ENCODE measurements at regions not wholly inside any gene's neighbourhood (a gene's known extent, or its start where the extent isn't known, plus 50 kb on each side); places are given as distances from the start of the nearest gene placed in this dataset.

DNA sequence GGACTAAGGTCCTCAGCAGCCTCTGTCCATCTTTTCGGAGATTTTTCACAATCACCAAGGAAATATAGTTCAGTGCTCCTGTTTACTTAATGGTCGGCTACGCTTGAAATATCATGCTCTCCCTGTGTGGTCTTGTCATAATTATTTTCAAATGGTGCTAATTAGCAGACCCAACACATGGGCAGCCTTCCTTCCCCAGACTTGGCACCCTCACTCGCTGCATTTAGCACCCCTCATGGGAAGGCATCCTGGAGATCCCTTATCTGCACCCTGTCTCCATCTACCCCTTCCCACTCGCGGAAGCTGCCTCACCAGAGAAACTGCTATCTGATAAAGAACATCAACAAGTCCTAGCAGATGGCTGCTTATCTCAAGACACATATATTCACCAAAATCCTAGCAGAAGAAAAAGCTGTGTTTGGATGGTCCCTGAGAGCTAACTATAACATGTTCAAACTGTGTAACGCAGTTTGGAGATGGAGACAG, 131.0 kb upstream of the ESR1 start:
- Histone ChIP-seq H3K9ac (ENCODE audit: extremely low read depth, low read length, poor library complexity, severe bottlenecking) (no peak overlapping the region), H3K27ac (ENCODE audit: low read depth, low read length) (no peak overlapping the region), H3K4me1 (ENCODE audit: control insufficient read depth, insufficient read depth, low read length) (no peaks in the 10 kb centered on the region), H3K36me3 (ENCODE audit: control insufficient read depth, insufficient read depth, low read length) (no peaks in the 10 kb centered on the region), H3K4me3 (ENCODE audit: low read length) (no peak overlapping the region), H3K9me3 (ENCODE audit: control insufficient read depth, low read length) (peaks cover under 1% of the 10 kb centered on the region), H3K27me3 (ENCODE audit: control insufficient read depth, insufficient read depth, low read length, poor library complexity, severe bottlenecking) (no peaks in the 10 kb centered on the region)
- Mint-ChIP-seq H3K4me3 (no peak overlapping the region), H3K27ac (no peak overlapping the region), H3K4me1 (peaks cover 14% of the 10 kb centered on the region), H3K9me3 (no peaks in the 10 kb centered on the region), H3K36me3 (ENCODE audit: low read depth) (no peaks in the 10 kb centered on the region), H3K27me3 (ENCODE audit: insufficient read depth) (peaks cover 8% of the 10 kb centered on the region)
- WGBS, 2 experiments (ENCODE audit: insufficient coverage in 1 of 2, insufficient read length in 1 of 2), result 86 to 89% methylated on average over 4 to 6 of the region's 7 CpGs
- TF ChIP-seq, protein P1, sequence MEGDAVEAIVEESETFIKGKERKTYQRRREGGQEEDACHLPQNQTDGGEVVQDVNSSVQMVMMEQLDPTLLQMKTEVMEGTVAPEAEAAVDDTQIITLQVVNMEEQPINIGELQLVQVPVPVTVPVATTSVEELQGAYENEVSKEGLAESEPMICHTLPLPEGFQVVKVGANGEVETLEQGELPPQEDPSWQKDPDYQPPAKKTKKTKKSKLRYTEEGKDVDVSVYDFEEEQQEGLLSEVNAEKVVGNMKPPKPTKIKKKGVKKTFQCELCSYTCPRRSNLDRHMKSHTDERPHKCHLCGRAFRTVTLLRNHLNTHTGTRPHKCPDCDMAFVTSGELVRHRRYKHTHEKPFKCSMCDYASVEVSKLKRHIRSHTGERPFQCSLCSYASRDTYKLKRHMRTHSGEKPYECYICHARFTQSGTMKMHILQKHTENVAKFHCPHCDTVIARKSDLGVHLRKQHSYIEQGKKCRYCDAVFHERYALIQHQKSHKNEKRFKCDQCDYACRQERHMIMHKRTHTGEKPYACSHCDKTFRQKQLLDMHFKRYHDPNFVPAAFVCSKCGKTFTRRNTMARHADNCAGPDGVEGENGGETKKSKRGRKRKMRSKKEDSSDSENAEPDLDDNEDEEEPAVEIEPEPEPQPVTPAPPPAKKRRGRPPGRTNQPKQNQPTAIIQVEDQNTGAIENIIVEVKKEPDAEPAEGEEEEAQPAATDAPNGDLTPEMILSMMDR (conservative IDR thresholded peaks at IDR 0.05), result no peak
- no peak for DNase-seq

DNA sequence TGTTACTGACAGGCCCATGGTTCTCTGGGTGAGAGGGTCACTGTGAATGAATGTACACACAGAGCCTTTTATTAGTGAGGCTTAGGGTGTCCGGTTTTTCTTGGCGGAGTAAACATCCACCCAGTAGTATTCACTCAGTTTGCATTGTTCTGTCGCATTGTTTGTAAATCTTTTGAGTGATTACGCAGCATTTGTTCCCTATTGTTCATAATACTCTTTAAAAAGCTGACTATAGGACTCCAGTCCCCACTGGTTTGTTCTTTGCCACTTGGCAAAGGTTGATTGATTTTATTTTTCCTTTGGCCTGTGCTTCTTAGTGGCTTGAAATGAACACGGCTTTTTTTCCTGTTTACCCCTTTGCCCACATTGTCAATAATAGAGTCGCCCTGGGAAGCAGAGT, 130.1 kb upstream of the ESR1 start:
- no peak overlapping the region for H3K27ac Mint-ChIP-seq
- no peaks in the 10 kb centered on the region for H3K36me3 Mint-ChIP-seq (ENCODE audit: low read depth)
- Histone ChIP-seq H3K4me1 (ENCODE audit: control insufficient read depth, insufficient read depth, low read length) (peaks cover 4% of the 10 kb centered on the region), H3K9me3 (ENCODE audit: control insufficient read depth, low read length) (no peaks in the 10 kb centered on the region), H3K4me3 (ENCODE audit: low read length) (no peak overlapping the region), H3K9ac (ENCODE audit: extremely low read depth, low read length, poor library complexity, severe bottlenecking) (no peak overlapping the region), H3K27me3 (ENCODE audit: control insufficient read depth, insufficient read depth, low read length, poor library complexity, severe bottlenecking) (no peaks in the 10 kb centered on the region), H3K36me3 (ENCODE audit: control insufficient read depth, insufficient read depth, low read length) (no peaks in the 10 kb centered on the region), H3K27ac (ENCODE audit: low read depth, low read length) (no peak overlapping the region)
- WGBS, 2 experiments (ENCODE audit: insufficient coverage in 1 of 2, insufficient read length in 1 of 2), result 79 to 93% methylated on average over 2 to 5 of the region's 6 CpGs
- H3K27me3 Mint-ChIP-seq (ENCODE audit: insufficient read depth), result peaks cover 8% of the 10 kb centered on the region
- TF ChIP-seq, protein P1 (conservative IDR thresholded peaks at IDR 0.05), result no peak
- DNase-seq, result no peak
- no peaks in the 10 kb centered on the region for H3K9me3 Mint-ChIP-seq
- no peak overlapping the region for H3K4me3 Mint-ChIP-seq
- peaks cover 23% of the 10 kb centered on the region for H3K4me1 Mint-ChIP-seq

DNA sequence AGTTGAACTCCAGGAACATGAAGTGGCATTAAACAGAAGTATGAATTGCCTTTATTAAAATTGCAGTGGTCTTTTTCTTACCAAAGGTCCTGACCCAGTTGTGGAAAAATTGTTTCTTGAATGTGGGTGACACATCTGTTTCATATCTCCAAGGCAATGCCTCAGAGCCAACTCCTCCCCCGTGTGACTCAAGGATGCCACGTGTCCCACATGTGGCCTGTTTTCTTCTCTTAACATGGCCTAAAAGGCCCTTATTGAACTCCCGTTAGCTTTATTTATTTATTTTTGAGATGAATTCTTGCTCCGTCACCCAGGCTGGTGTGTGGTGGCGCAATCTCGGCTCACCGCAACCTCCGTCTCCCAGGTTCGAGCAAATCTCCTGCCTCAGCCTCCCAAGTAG, 128.4 kb upstream of the ESR1 start:
- H3K4me1 ChIP-seq (ENCODE audit: control insufficient read depth, insufficient read depth, low read length), result peaks cover 7% of the 10 kb centered on the region
- TF ChIP-seq, protein P1 (conservative IDR thresholded peaks at IDR 0.05), result no peak
- Mint-ChIP-seq H3K4me3 (no peak overlapping the region), H3K9me3 (no peaks in the 10 kb centered on the region), H3K27ac (no peak overlapping the region), H3K4me1 (peaks cover 32% of the 10 kb centered on the region), H3K27me3 (ENCODE audit: insufficient read depth) (peaks cover 8% of the 10 kb centered on the region), H3K36me3 (ENCODE audit: low read depth) (no peaks in the 10 kb centered on the region)
- no peaks in the 10 kb centered on the region for H3K36me3 ChIP-seq (ENCODE audit: control insufficient read depth, insufficient read depth, low read length)
- 82 to 94% methylated on average over 9 of the region's 9 CpGs for WGBS, 2 experiments (ENCODE audit: insufficient coverage in 1 of 2, insufficient read length in 1 of 2)
- H3K4me3 ChIP-seq (ENCODE audit: low read length), result no peak overlapping the region
- DNase-seq, result no peak
- H3K27me3 ChIP-seq (ENCODE audit: control insufficient read depth, insufficient read depth, low read length, poor library complexity, severe bottlenecking), result no peaks in the 10 kb centered on the region
- no peak overlapping the region for H3K27ac ChIP-seq (ENCODE audit: low read depth, low read length)
- no peaks in the 10 kb centered on the region for H3K9me3 ChIP-seq (ENCODE audit: control insufficient read depth, low read length)
- H3K9ac ChIP-seq (ENCODE audit: extremely low read depth, low read length, poor library complexity, severe bottlenecking), result no peak overlapping the region

Measured in endodermal cell (in vitro differentiated cells).